IMR-90 (cell line): ENCODE measurements at regions not wholly inside any gene's neighbourhood (a gene's known extent, or its start where the extent isn't known, plus 50 kb on each side); places are given as distances from the start of the nearest gene placed in this dataset.

Experiments used
- ATAC-seq: fragments of 200-7000 bp; cut with Tn5 transposase; 2 replicates; pipeline ENCODE4 v1.9.1; 2020; ENCODE audit warnings: low read depth, mild to moderate bottlenecking, moderate library complexity
- BruUV-seq: library from RNA; stranded (reverse); fragments of 400-500 nt; replicated peaks from 2 replicates; lab custom pipeline; 2021; lab: Mats Ljungman, UMichigan
- CTCF ChIA-PET: fragments of 300-600 bp; formaldehyde crosslinking; extraction: SDS; loops from one replicate; lab custom pipeline; 2021; ENCODE audit warnings: antibody characterized with exemption; lab: Yijun Ruan, JAX
- POLR2A ChIA-PET: fragments of 300-600 bp; sonication (Branson Sonifier 250); formaldehyde crosslinking; loops from one replicate; lab custom pipeline; 2022; ENCODE audit warnings: antibody characterized with exemption; ENCODE audit not compliant: unreplicated experiment; lab: Charles Lee
- DNase-seq: peaks from one replicate; pipeline ENCODE4 v3.0.0; 2013
- H2AFZ ChIP-seq: replicated peaks from 2 replicates; pipeline ENCODE3; 2013; ENCODE audit warnings: low read length, mild to moderate bottlenecking; ENCODE audit not compliant: poor library complexity
- H2AK5ac ChIP-seq: 2 replicates; pipeline ENCODE4 v1.6.1; 2013; ENCODE audit warnings: low read depth, low read length, inconsistent platforms
- H2AK9ac ChIP-seq: replicated peaks from 2 replicates; pipeline ENCODE3; 2013; ENCODE audit warnings: mild to moderate bottlenecking, low read depth, low read length, moderate library complexity; ENCODE audit not compliant: poor library complexity
- H2BK120ac ChIP-seq: 2 replicates; pipeline ENCODE4 v1.6.1; 2013; ENCODE audit warnings: low read depth, low read length, inconsistent platforms
- H2BK15ac ChIP-seq: 3 replicates; pipeline ENCODE4 v1.6.1; 2013; ENCODE audit warnings: low read depth, low read length, inconsistent platforms
- H2BK20ac ChIP-seq: 2 replicates; pipeline ENCODE4 v1.6.1; 2013; ENCODE audit warnings: low read depth, mild to moderate bottlenecking, inconsistent platforms, low read length, moderate library complexity
- H2BK5ac ChIP-seq: 2 replicates; pipeline ENCODE4 v1.6.1; 2013; ENCODE audit warnings: mild to moderate bottlenecking, low read depth, low read length, inconsistent platforms; ENCODE audit not compliant: poor library complexity, severe bottlenecking
- H3K14ac ChIP-seq: replicated peaks from 2 replicates; pipeline ENCODE4 v1.6.1; 2013; ENCODE audit warnings: low read depth, low read length, inconsistent platforms
- H3K18ac ChIP-seq: 2 replicates; pipeline ENCODE4 v1.6.1; 2013; ENCODE audit warnings: low read depth, low read length, control low read depth
- H3K23ac ChIP-seq: 2 replicates; pipeline ENCODE4 v1.6.1; 2013; ENCODE audit warnings: low read depth, low read length, inconsistent platforms
- H3K27ac ChIP-seq: 2 replicates; pipeline ENCODE4 v1.5.1; 2013; ENCODE audit warnings: mild to moderate bottlenecking, control low read depth, low read length; ENCODE audit not compliant: insufficient read depth
- H3K27me3 ChIP-seq: 2 replicates; pipeline ENCODE4 v1.6.1; 2013; ENCODE audit warnings: low read length; ENCODE audit not compliant: control insufficient read depth, insufficient read depth
- H3K36me3 ChIP-seq: 2 replicates; pipeline ENCODE4 v1.6.1; 2013; ENCODE audit warnings: low read length, mixed read lengths; ENCODE audit not compliant: control insufficient read depth, insufficient read depth
- H3K4ac ChIP-seq: 2 replicates; pipeline ENCODE4 v1.6.1; 2013; ENCODE audit warnings: low read depth, low read length, inconsistent platforms
- H3K4me1 ChIP-seq: 2 replicates; pipeline ENCODE4 v1.6.1; 2013; ENCODE audit warnings: low read length, mixed read lengths; ENCODE audit not compliant: control insufficient read depth, insufficient read depth
- H3K4me2 ChIP-seq: 2 replicates; pipeline ENCODE4 v1.6.1; 2013; ENCODE audit warnings: low read depth, mild to moderate bottlenecking, control low read depth, low read length, moderate library complexity
- H3K4me3 ChIP-seq: 2 replicates; pipeline ENCODE4 v1.5.1; 2013; ENCODE audit warnings: low read depth, mild to moderate bottlenecking, control low read depth, low read length, moderate library complexity; ENCODE audit not compliant: insufficient read depth
- H3K56ac ChIP-seq: 2 replicates; pipeline ENCODE4 v1.6.1; 2013; ENCODE audit warnings: low read length, inconsistent platforms; ENCODE audit not compliant: insufficient read depth; ENCODE audit errors: extremely low read depth
- H3K79me1 ChIP-seq, 2 experiments: 2 replicates each; pipeline ENCODE4 v1.6.1; 2013; ENCODE audit warnings: low read length in 2 of 2, inconsistent platforms in 1 of 2, low read depth in 1 of 2
- H3K9ac ChIP-seq: 2 replicates; pipeline ENCODE4 v1.6.1; 2013; ENCODE audit warnings: low read depth, low read length, control low read depth
- H3K9me1 ChIP-seq: 2 replicates; pipeline ENCODE4 v1.6.1; 2013; ENCODE audit warnings: low read length, inconsistent platforms; ENCODE audit not compliant: insufficient read depth
- H3K9me3 ChIP-seq: 2 replicates; pipeline ENCODE4 v1.6.1; 2013; ENCODE audit warnings: low read length; ENCODE audit not compliant: control insufficient read depth, insufficient read depth
- H4K20me1 ChIP-seq: 2 replicates; pipeline ENCODE4 v1.6.1; 2013; ENCODE audit warnings: low read length, inconsistent platforms; ENCODE audit not compliant: insufficient read depth
- H4K5ac ChIP-seq: 2 replicates; pipeline ENCODE4 v1.6.1; 2013; ENCODE audit warnings: mild to moderate bottlenecking, low read depth, low read length, control low read depth
- H4K8ac ChIP-seq, 2 experiments: 2 replicates each; pipeline ENCODE4 v1.6.1; 2013; ENCODE audit warnings: low read depth in 2 of 2, low read length in 2 of 2, control low read depth in 1 of 2, inconsistent platforms in 1 of 2
- H4K91ac ChIP-seq: 2 replicates; pipeline ENCODE4 v1.6.1; 2013; ENCODE audit warnings: low read depth, low read length, inconsistent platforms; ENCODE audit not compliant: insufficient read depth
- BHLHE40 ChIP-seq: fragments of 150-350 bp; IDR thresholded peaks from 2 replicates; pipeline ENCODE4 v1.6.1; 2016; ENCODE audit warnings: mild to moderate bottlenecking, low read depth, low read length
- ELK1 ChIP-seq: fragments of 150-350 bp; IDR thresholded peaks from 2 replicates; pipeline ENCODE4 v1.6.1; 2016; ENCODE audit warnings: low read depth, mild to moderate bottlenecking, low read length, moderate library complexity, borderline replicate concordance
- FOS ChIP-seq: fragments of 150-350 bp; IDR thresholded peaks from 2 replicates; pipeline ENCODE4 v1.6.1; 2016; ENCODE audit warnings: low read depth, low read length
- MAZ ChIP-seq: IDR thresholded peaks from 2 replicates; pipeline ENCODE4 v1.6.1; 2012; ENCODE audit warnings: low read depth, mild to moderate bottlenecking, low read length, improper control_type of control experiment, moderate library complexity, borderline replicate concordance
- MXI1 ChIP-seq: IDR thresholded peaks from 2 replicates; pipeline ENCODE4 v1.6.1; 2012; ENCODE audit warnings: low read depth, mild to moderate bottlenecking, low read length, moderate library complexity, borderline replicate concordance
- RAD21 ChIP-seq: IDR thresholded peaks from 2 replicates; pipeline ENCODE4 v1.6.1; 2012; ENCODE audit warnings: low read length, improper control_type of control experiment
- USF2 ChIP-seq: fragments of 150-350 bp; IDR thresholded peaks from 2 replicates; pipeline ENCODE4 v1.6.1; 2017; ENCODE audit warnings: mild to moderate bottlenecking, antibody characterized with exemption, low read length, low read depth
- WGBS, 2 experiments: methylation state at CpG; one replicate each; pipeline versions ENCODE4 v1.1.5 to v1.1.7; 2013; ENCODE audit warnings: missing lambda C conversion rate in 2 of 2; ENCODE audit not compliant: insufficient read length in 1 of 2; ENCODE audit errors: extremely low coverage in 2 of 2; 5-methylcytosine and 5-hydroxymethylcytosine counted together
- dilution Hi-C: fragments of 300-500 bp; cut with HindIII; formaldehyde crosslinking; loops from one replicate; pipeline ENCODE4 v1.14.3; 2018; ENCODE audit warnings: low sequenced_read_pairs; ENCODE audit not compliant: unreplicated experiment
- in situ Hi-C: fragments of 300-500 bp; cut with MboI; formaldehyde crosslinking; loops from 3 replicates; pipeline ENCODE4 v1.14.3; 2019; ENCODE audit warnings: low sequenced_read_pairs, inconsistent platforms, mixed read lengths
- intact Hi-C: fragments of 100-400 bp; cut with micrococcal nuclease; formaldehyde crosslinking; loops from 2 replicates; pipeline ENCODE4 v1.10.0; 2022
- TF ChIP-seq, protein P1 (sequence below): conservative IDR thresholded peaks from 2 replicates; pipeline ENCODE4 v1.5.1; 2012; ENCODE audit warnings: mild to moderate bottlenecking, low read depth, low read length, improper control_type of control experiment

- no peak for DNase-seq
- Histone ChIP-seq H3K27me3 (no peaks in the 10 kb centered on the region), H4K8ac (0 out of 4 replicates have a peak overlapping the region, but pooled peaks of 1 of the 2 experiments have one; percentile 52), H3K4me2 (no peak overlapping the region), H3K9ac (no peak overlapping the region), H2BK20ac (peak overlapping the region; percentile 76; the same call in 1 of the 2 replicates), H3K79me1 (no peaks in the 10 kb centered on the region), H3K4me1 (peaks cover 5% of the 10 kb centered on the region), H3K56ac (no peak overlapping the region), H4K5ac (no peak overlapping the region), H2BK120ac (peak overlapping the region; percentile 71; the same call in 1 of the 2 replicates), H3K4me3 (no peak overlapping the region), H2AK9ac (no peak overlapping the region), H3K23ac (no peak overlapping the region), H4K20me1 (no peaks in the 10 kb centered on the region), H2BK5ac (no peak overlapping the region), H3K14ac (no peak overlapping the region), H3K36me3 (no peaks in the 10 kb centered on the region), H3K27ac (no peak overlapping the region), H4K91ac (peak overlapping the region; percentile 64; the same call in 1 of the 2 replicates), H2AK5ac (peak overlapping the region; percentile 54; the same call in 1 of the 2 replicates), H3K9me3 (no peaks in the 10 kb centered on the region; the same call in 1 of the 2 replicates), H2AFZ (no peak overlapping the region), H2BK15ac (peak overlapping the region; percentile 42; the same call in 1 of the 3 replicates), H3K18ac (no peak overlapping the region; the same call in 1 of the 2 replicates), H3K9me1 (peaks cover 7% of the 10 kb centered on the region), H3K4ac (peak overlapping the region; percentile 50; the same call in 1 of the 2 replicates)
- in situ Hi-C loops = no loop called here
- intact Hi-C loops = loop anchor here (5.0 kb wide), 1 partner anchor 685 kb away; no protein-coding TSS in a partner anchor
- no peak for ATAC-seq
- CTCF ChIA-PET = no interaction called here
- BruUV-seq = no TSS peak
- TF ChIP-seq BHLHE40 (no peak), ELK1 (no peak), MAZ (no peak), RAD21 (no peak), USF2 (no peak), FOS (no peak), MXI1 (no peak)
- TF ChIP-seq, protein P1, sequence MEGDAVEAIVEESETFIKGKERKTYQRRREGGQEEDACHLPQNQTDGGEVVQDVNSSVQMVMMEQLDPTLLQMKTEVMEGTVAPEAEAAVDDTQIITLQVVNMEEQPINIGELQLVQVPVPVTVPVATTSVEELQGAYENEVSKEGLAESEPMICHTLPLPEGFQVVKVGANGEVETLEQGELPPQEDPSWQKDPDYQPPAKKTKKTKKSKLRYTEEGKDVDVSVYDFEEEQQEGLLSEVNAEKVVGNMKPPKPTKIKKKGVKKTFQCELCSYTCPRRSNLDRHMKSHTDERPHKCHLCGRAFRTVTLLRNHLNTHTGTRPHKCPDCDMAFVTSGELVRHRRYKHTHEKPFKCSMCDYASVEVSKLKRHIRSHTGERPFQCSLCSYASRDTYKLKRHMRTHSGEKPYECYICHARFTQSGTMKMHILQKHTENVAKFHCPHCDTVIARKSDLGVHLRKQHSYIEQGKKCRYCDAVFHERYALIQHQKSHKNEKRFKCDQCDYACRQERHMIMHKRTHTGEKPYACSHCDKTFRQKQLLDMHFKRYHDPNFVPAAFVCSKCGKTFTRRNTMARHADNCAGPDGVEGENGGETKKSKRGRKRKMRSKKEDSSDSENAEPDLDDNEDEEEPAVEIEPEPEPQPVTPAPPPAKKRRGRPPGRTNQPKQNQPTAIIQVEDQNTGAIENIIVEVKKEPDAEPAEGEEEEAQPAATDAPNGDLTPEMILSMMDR = no peak
- dilution Hi-C loops = no loop called here
- no CpG with 5 or more reads among the region's 6 CpGs for WGBS, 2 experiments
- POLR2A ChIA-PET = no interaction called here
Observed at GRCh38 chr7:41012041-41012440, 690.8 kb downstream of the INHBA start.
